SK-N-SH (cell line): ENCODE measurements at regions not wholly inside any gene's neighbourhood (a gene's known extent, or its start where the extent isn't known, plus 50 kb on each side); places are given as distances from the start of the nearest gene placed in this dataset.

ENCODE experiments used
- CTCF ChIA-PET: fragments of 300-600, 350-600 bp; formaldehyde crosslinking; extraction: SDS; loops from one replicate; lab custom pipeline; 2021; lab: Yijun Ruan, JAX
- POLR2A ChIA-PET: fragments of 350-600 bp; sonication (Branson Sonifier 250); formaldehyde crosslinking; extraction: SDS; loops from one replicate; lab custom pipeline; 2020; ENCODE audit warnings: antibody characterized with exemption, inconsistent platforms; lab: Yijun Ruan, JAX
- DNase-seq: peaks from one replicate; pipeline ENCODE4 v3.0.0; 2012
- H2AFZ ChIP-seq: fragments of 200-600 bp; sonication (generic); 2 replicates; pipeline ENCODE4 v1.8.1; 2016; ENCODE audit warnings: antibody characterized with exemption, mild to moderate bottlenecking, low read depth
- H3F3A ChIP-seq: fragments of 200-600 bp; sonication (generic); replicated peaks from 2 replicates; pipeline ENCODE3; 2016; ENCODE audit warnings: antibody characterized with exemption, mild to moderate bottlenecking; ENCODE audit not compliant: insufficient read depth
- H3K27ac ChIP-seq, 2 experiments: fragments of 200-500 bp in 1 of 2; fragments of 200-600 bp in 1 of 2; sonication (Bioruptor generic) in 1 of 2; sonication (generic), shearing (Covaris generic) in 1 of 2; 2 replicates each; pipeline versions ENCODE4 v1.5.1 to v1.6.1; 2014 to 2016; ENCODE audit warnings: low read depth in 2 of 2, inconsistent platforms in 1 of 2, low read length in 1 of 2, mild to moderate bottlenecking in 1 of 2, mixed read lengths in 1 of 2
- H3K27me3 ChIP-seq: fragments of 200-600 bp; sonication (generic), shearing (Covaris generic); 2 replicates; pipeline ENCODE4 v1.6.1; 2016; ENCODE audit warnings: mixed run types; ENCODE audit not compliant: insufficient read depth
- H3K36me3 ChIP-seq, 2 experiments: fragments of 200-500 bp in 1 of 2; fragments of 200-600 bp in 1 of 2; sonication (Bioruptor generic) in 1 of 2; sonication (generic) in 1 of 2; replicated peaks in 1 of 2; 2 replicates each; pipeline versions ENCODE3 to v1.5.1; 2014 to 2016; ENCODE audit warnings: low read length in 1 of 2, mild to moderate bottlenecking in 1 of 2; ENCODE audit not compliant: insufficient read depth in 2 of 2, control insufficient read depth in 1 of 2
- H3K4me1 ChIP-seq, 2 experiments: fragments of 200-500 bp in 1 of 2; fragments of 200-600 bp in 1 of 2; sonication (Bioruptor generic) in 1 of 2; sonication (generic), shearing (Covaris generic) in 1 of 2; 2 replicates each; pipeline versions ENCODE4 v1.5.1 to v1.6.1; 2014 to 2016; ENCODE audit warnings: low read depth in 1 of 2, low read length in 1 of 2, mixed run types in 1 of 2; ENCODE audit not compliant: insufficient read depth in 2 of 2, control insufficient read depth in 1 of 2
- H3K4me2 ChIP-seq: fragments of 200-600 bp; sonication (generic), shearing (Covaris generic); 2 replicates; pipeline ENCODE4 v1.6.1; 2017; ENCODE audit warnings: mixed run types
- H3K4me3 ChIP-seq, 2 experiments: fragments of 200-500 bp in 1 of 2; fragments of 200-600 bp in 1 of 2; sonication (Bioruptor generic) in 1 of 2; sonication (generic), shearing (Covaris generic) in 1 of 2; 2 replicates each; pipeline versions ENCODE4 v1.5.1 to v1.8.1; 2014 to 2016; ENCODE audit warnings: low read depth in 2 of 2, inconsistent platforms in 1 of 2, low read length in 1 of 2, mild to moderate bottlenecking in 1 of 2, mixed read lengths in 1 of 2, moderate library complexity in 1 of 2
- H3K79me2 ChIP-seq: fragments of 200-600 bp; sonication (generic); 2 replicates; pipeline ENCODE4 v1.8.1; 2017; ENCODE audit warnings: mild to moderate bottlenecking; ENCODE audit not compliant: insufficient read depth
- H3K9ac ChIP-seq: fragments of 200-600 bp; sonication (generic); 2 replicates; pipeline ENCODE4 v1.6.1; 2017; ENCODE audit warnings: mixed run types
- H3K9me2 ChIP-seq: fragments of 200-600 bp; sonication (generic); 2 replicates; pipeline ENCODE4 v1.6.1; 2017; ENCODE audit warnings: mixed run types
- H3K9me3 ChIP-seq: fragments of 200-600 bp; sonication (generic); 2 replicates; pipeline ENCODE4 v1.6.1; 2017; ENCODE audit warnings: mixed run types, mild to moderate bottlenecking, moderate library complexity
- H4K20me1 ChIP-seq: fragments of 200-600 bp; sonication (generic); 2 replicates; pipeline ENCODE4 v1.6.1; 2017; ENCODE audit warnings: mild to moderate bottlenecking, mixed run types; ENCODE audit not compliant: insufficient read depth
- CHD2 ChIP-seq: fragments of 150-350 bp; IDR thresholded peaks from 2 replicates; pipeline ENCODE4 v1.6.1; 2018; ENCODE audit warnings: low read length; ENCODE audit not compliant: partially characterized antibody
- ELF1 ChIP-seq: IDR thresholded peaks from 2 replicates; pipeline ENCODE4 v1.4.0; 2012
- EP300 ChIP-seq, 2 experiments: IDR thresholded peaks; 2 replicates each; pipeline versions ENCODE4 v1.4.0 to v1.6.1; 2012; ENCODE audit warnings: borderline replicate concordance in 1 of 2, low read depth in 1 of 2, low read length in 1 of 2
- FOXJ3 ChIP-seq: sonication (generic); formaldehyde crosslinking; IDR thresholded peaks from 2 replicates; pipeline ENCODE4 v1.5.1; 2020; ENCODE audit warnings: mild to moderate bottlenecking, missing genetic modification reagents
- GABPA ChIP-seq: IDR thresholded peaks from 2 replicates; pipeline ENCODE4 v1.4.0; 2012; ENCODE audit warnings: low read depth, mild to moderate bottlenecking
- IRF3 ChIP-seq: fragments of 150-350 bp; IDR thresholded peaks from 2 replicates; pipeline ENCODE4 v1.6.1; 2016; ENCODE audit warnings: mild to moderate bottlenecking, low read depth, low read length
- JUND ChIP-seq: IDR thresholded peaks from 2 replicates; pipeline ENCODE4 v1.4.0; 2012
- MAX ChIP-seq: IDR thresholded peaks from 2 replicates; pipeline ENCODE4 v1.4.0; 2012; ENCODE audit warnings: low read depth
- MEF2A ChIP-seq: IDR thresholded peaks from 2 replicates; pipeline ENCODE4 v1.4.0; 2012; ENCODE audit warnings: low read depth, borderline replicate concordance
- NFIC ChIP-seq: IDR thresholded peaks from 2 replicates; pipeline ENCODE4 v1.4.0; 2012; ENCODE audit warnings: borderline replicate concordance
- POLR2AphosphoS5 ChIP-seq: IDR thresholded peaks from 2 replicates; pipeline ENCODE4 v1.6.1; 2012; ENCODE audit warnings: low read depth, low read length
- SIN3A ChIP-seq: IDR thresholded peaks from 2 replicates; pipeline ENCODE4 v1.6.1; 2012; ENCODE audit warnings: low read depth, mild to moderate bottlenecking, low read length, moderate library complexity, borderline replicate concordance
- SMC3 ChIP-seq: IDR thresholded peaks from 2 replicates; pipeline ENCODE4 v1.6.1; 2012; ENCODE audit warnings: low read depth, low read length, improper control_type of control experiment
- USF1 ChIP-seq: IDR thresholded peaks from 2 replicates; pipeline ENCODE4 v1.4.0; 2012; ENCODE audit warnings: low read depth, borderline replicate concordance
- USF2 ChIP-seq: fragments of 150-350 bp; IDR thresholded peaks from 2 replicates; pipeline ENCODE4 v1.6.1; 2017; ENCODE audit warnings: antibody characterized with exemption, low read length, low read depth, borderline replicate concordance
- ZBTB33 ChIP-seq: IDR thresholded peaks from 2 replicates; pipeline ENCODE4 v1.4.0; 2012; ENCODE audit warnings: low read depth, borderline replicate concordance
- WGBS: methylation state at CpG from one replicate; pipeline ENCODE4 v1.1.6; 2017; ENCODE audit warnings: low lambda C conversion rate; 5-methylcytosine and 5-hydroxymethylcytosine counted together

- CTCF ChIA-PET, result no interaction called here
- no peak for TF ChIP-seq GABPA
- TF ChIP-seq POLR2AphosphoS5, result no peak
- TF ChIP-seq MAX, result no peak
- TF ChIP-seq USF2, result no peak
- no peak for TF ChIP-seq EP300 (IDR thresholded peaks at IDR 0.05; ENCODE audit: borderline replicate concordance in 1 of 2, low read depth in 1 of 2, low read length in 1 of 2)
- no peak for TF ChIP-seq JUND
- no peak for TF ChIP-seq MEF2A
- TF ChIP-seq USF1, result no peak
- no peak for TF ChIP-seq SMC3
Measured at GRCh38 chr22:42203609-42204008, 66.8 kb downstream of the TCF20 start.

DNA sequence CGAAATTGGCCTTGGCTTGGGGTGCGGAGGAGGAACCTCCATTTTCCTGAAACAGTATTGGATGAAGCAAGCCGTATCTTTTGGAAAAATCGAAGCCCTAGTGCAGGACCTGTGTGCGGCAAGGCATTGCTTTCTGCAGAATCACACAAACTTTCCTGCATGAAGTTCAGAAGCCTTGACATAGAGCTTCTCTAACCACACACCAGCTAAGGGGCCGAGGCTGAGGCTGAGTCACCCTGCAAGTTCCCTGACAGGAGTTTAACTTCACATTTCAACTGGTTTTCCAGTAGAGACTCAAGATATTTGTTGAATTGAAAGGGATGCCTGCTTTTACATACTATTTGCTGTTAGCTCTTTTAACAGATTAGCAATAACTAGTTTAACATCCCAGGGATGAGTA is 67.8 kb downstream of the TCF20 start:
- H3K27me3 ChIP-seq, result no peaks in the 10 kb centered on the region
- H3K4me3 ChIP-seq, result no peak overlapping the region
- H4K20me1 ChIP-seq, result 0 out of 2 replicates have a peak, but pooled peaks cover 3% of the 10 kb centered on the region
- H2AFZ ChIP-seq, result no peak overlapping the region
- DNase-seq, result no peak
- no peak overlapping the region for H3K9ac ChIP-seq
- no peak overlapping the region for H3K27ac ChIP-seq
- no peaks in the 10 kb centered on the region for H3F3A ChIP-seq
- 95% methylated on average over 6 of the region's 6 CpGs for WGBS
- POLR2A ChIA-PET, result no interaction called here
- H3K9me3 ChIP-seq, result no peaks in the 10 kb centered on the region
- H3K4me2 ChIP-seq, result no peak overlapping the region
- CTCF ChIA-PET, result no interaction called here
- H3K36me3 ChIP-seq, result no peaks in the 10 kb centered on the region
- H3K79me2 ChIP-seq, result peaks cover 32% of the 10 kb centered on the region
- no peaks in the 10 kb centered on the region; a peak in 1 of 4 replicates for H3K4me1 ChIP-seq
- no peaks in the 10 kb centered on the region for H3K9me2 ChIP-seq
- no peak for TF ChIP-seq MEF2A

More at GRCh38 chr22:42203609-42204008, 66.8 kb downstream of the TCF20 start:
- H3K36me3 ChIP-seq, result no peaks in the 10 kb centered on the region
- no peak overlapping the region for H2AFZ ChIP-seq
- H3K27me3 ChIP-seq, result no peaks in the 10 kb centered on the region
- H3K4me3 ChIP-seq, result no peak overlapping the region
- H3K4me1 ChIP-seq, result no peaks in the 10 kb centered on the region; a peak in 1 of 4 replicates
- POLR2A ChIA-PET, result no interaction called here
- no peaks in the 10 kb centered on the region for H3K9me3 ChIP-seq
- WGBS, result 100% methylated on average over 2 of the region's 2 CpGs
- H3F3A ChIP-seq, result no peaks in the 10 kb centered on the region
- no peaks in the 10 kb centered on the region for H3K9me2 ChIP-seq
- peaks cover 30% of the 10 kb centered on the region for H3K79me2 ChIP-seq
- DNase-seq, result no peak
- H3K9ac ChIP-seq, result no peak overlapping the region
- no peak overlapping the region for H3K27ac ChIP-seq
- H3K4me2 ChIP-seq, result no peak overlapping the region
- H4K20me1 ChIP-seq, result 0 out of 2 replicates have a peak, but pooled peaks cover 7% of the 10 kb centered on the region

GRCh38 chr22:42202048-42202447 is 68.4 kb downstream of the TCF20 start:
- no peaks in the 10 kb centered on the region for H3K36me3 ChIP-seq
- DNase-seq, result no peak
- no peak overlapping the region for H3K4me2 ChIP-seq
- H3K79me2 ChIP-seq, result peaks cover 32% of the 10 kb centered on the region
- ChIA-PET CTCF (no interaction called here), POLR2A (no interaction called here)
- 0 out of 2 replicates have a peak, but pooled peaks cover 3% of the 10 kb centered on the region for H4K20me1 ChIP-seq
- H3K27ac ChIP-seq, result no peak overlapping the region
- no peaks in the 10 kb centered on the region for H3K9me2 ChIP-seq
- H3K9ac ChIP-seq, result no peak overlapping the region
- H3K4me3 ChIP-seq, result no peak overlapping the region
- no peaks in the 10 kb centered on the region for H3K9me3 ChIP-seq
- no peak overlapping the region for H2AFZ ChIP-seq
- no peaks in the 10 kb centered on the region; a peak in 1 of 4 replicates for H3K4me1 ChIP-seq
- no peaks in the 10 kb centered on the region for H3F3A ChIP-seq
- WGBS, result no CpG with 5 or more reads among the region's 1 CpG
- H3K27me3 ChIP-seq, result no peaks in the 10 kb centered on the region
- TF ChIP-seq SIN3A (no peak), IRF3 (no peak), GABPA (no peak), FOXJ3 (CRISPR knock-in tag) (no peak), CHD2 (no peak), SMC3 (no peak), MAX (no peak), NFIC (no peak), ZBTB33 (no peak), ELF1 (no peak)
